ENCODE measurements at regions not wholly inside any gene's neighbourhood (a gene's known extent, or its start where the extent isn't known, plus 50 kb on each side); places are given as distances from the start of the nearest gene placed in this dataset.
"Not testable (repeated sequence)": the region's sequence is repeated elsewhere in the genome, so short reads cannot be mapped to it uniquely, and the experiment has no call there.

GRCh38 chr16:52123061-52123839 lies 423.7 kb downstream of the TOX3 start:
- Histone ChIP-seq H3K4me3 (no peak overlapping the region), H3K9me3 (peaks cover 0 to 32% (median 23%) of the 10 kb centered on the region in 8 donors), H3K27me3 (replicated peaks in 1 of 7) (no peaks in the 10 kb centered on the region), H3K36me3 (no peaks in the 10 kb centered on the region), H3K4me1 (no peaks in the 10 kb centered on the region), H3K27ac (no peak overlapping the region)
- 55 to 67% (median 61%) methylated on average over 2 of the region's 2 CpGs for WGBS, 5 donors
- no peak for DNase-seq
- intact Hi-C loops (cut with DNase I; ENCODE audit: low total_unique reads) = no loop called here
- TF ChIP-seq CTCF (IDR thresholded peaks at IDR 0.05 in 8 of 11, conservative IDR thresholded peaks at IDR 0.05 in 3 of 11) = no peak
- no peak for TF ChIP-seq POLR2AphosphoS5 (IDR thresholded peaks at IDR 0.05)
- TF ChIP-seq POLR2A (IDR thresholded peaks at IDR 0.05) = no peak

- H3K36me3 ChIP-seq = no peaks in the 10 kb centered on the region
- no peaks in the 10 kb centered on the region for H3K27me3 ChIP-seq (replicated peaks in 1 of 7)
- no peak overlapping the region for H3K4me3 ChIP-seq
- H3K4me1 ChIP-seq = no peaks in the 10 kb centered on the region
- intact Hi-C loops (cut with DNase I; ENCODE audit: low total_unique reads) = no loop called here
- no peak for DNase-seq
- no peak for TF ChIP-seq CTCF (IDR thresholded peaks at IDR 0.05 in 8 of 11, conservative IDR thresholded peaks at IDR 0.05 in 3 of 11)
- peaks cover 0 to 32% (median 24%) of the 10 kb centered on the region in 8 donors for H3K9me3 ChIP-seq
- H3K27ac ChIP-seq = no peak overlapping the region
- 42 to 54% (median 52%) methylated on average over 2 of the region's 2 CpGs for WGBS, 5 donors
These were observed 429.8 kb downstream of the TOX3 start for GRCh38 chr16:52117171-52117570.

- WGBS, 5 donors = 55 to 67% (median 63%) methylated on average over 4 of the region's 4 CpGs
- Histone ChIP-seq H3K9me3 (peaks cover 0 to 18% (median 12%) of the 10 kb centered on the region in 8 donors), H3K27me3 (replicated peaks in 1 of 7) (no peaks in the 10 kb centered on the region), H3K4me3 (no peak overlapping the region), H3K27ac (no peak overlapping the region), H3K36me3 (no peaks in the 10 kb centered on the region), H3K4me1 (no peaks in the 10 kb centered on the region)
- intact Hi-C loops (cut with DNase I; ENCODE audit: low total_unique reads) = no loop called here
- no peak for DNase-seq
- TF ChIP-seq POLR2A (IDR thresholded peaks at IDR 0.05) = no peak
- no peak for TF ChIP-seq POLR2AphosphoS5 (IDR thresholded peaks at IDR 0.05)
- TF ChIP-seq CTCF (IDR thresholded peaks at IDR 0.05 in 8 of 11, conservative IDR thresholded peaks at IDR 0.05 in 3 of 11) = no peak
These were observed 432.6 kb downstream of the TOX3 start for GRCh38 chr16:52114379-52114778.

GRCh38 chr16:52113533-52114183 lies 433.3 kb downstream of the TOX3 start:
- H3K27ac ChIP-seq = no peak overlapping the region
- intact Hi-C loops (cut with DNase I; ENCODE audit: low total_unique reads) = no loop called here
- H3K27me3 ChIP-seq (replicated peaks in 1 of 7) = no peaks in the 10 kb centered on the region
- TF ChIP-seq POLR2A (IDR thresholded peaks at IDR 0.05) = no peak
- H3K36me3 ChIP-seq = no peaks in the 10 kb centered on the region
- 65 to 87% (median 73%) methylated on average over 2 of the region's 2 CpGs for WGBS, 5 donors
- no peak for DNase-seq
- no peak overlapping the region for H3K4me3 ChIP-seq
- peaks cover 0 to 11% (median 5%) of the 10 kb centered on the region in 8 donors for H3K9me3 ChIP-seq
- no peaks in the 10 kb centered on the region for H3K4me1 ChIP-seq

- H3K4me1 ChIP-seq; H3K4me3 ChIP-seq; H3K36me3 ChIP-seq; H3K27me3 ChIP-seq (replicated peaks in 1 of 7); H3K9me3 ChIP-seq; H3K27ac ChIP-seq; intact Hi-C loops (cut with DNase I; ENCODE audit: low total_unique reads); DNase-seq: not testable (repeated sequence)
- 79 to 86% (median 82%) methylated on average over 4 of the region's 4 CpGs for WGBS, 5 donors
These were observed 441.9 kb downstream of the TOX3 start for GRCh38 chr16:52104993-52105392.
